GM18858 (cell line): ENCODE measurements at regions not wholly inside any gene's neighbourhood (a gene's known extent, or its start where the extent isn't known, plus 50 kb on each side); places are given as distances from the start of the nearest gene placed in this dataset.
"Not testable (repeated sequence)": the region's sequence is repeated elsewhere in the genome, so short reads cannot be mapped to it uniquely, and the experiment has no call there.

Experiments
- ATAC-seq: cut with Tn5 transposase; IDR thresholded peaks from one replicate; pipeline ENCODE4 v1.9.1; 2021; ENCODE audit not compliant: unreplicated experiment

DNA sequence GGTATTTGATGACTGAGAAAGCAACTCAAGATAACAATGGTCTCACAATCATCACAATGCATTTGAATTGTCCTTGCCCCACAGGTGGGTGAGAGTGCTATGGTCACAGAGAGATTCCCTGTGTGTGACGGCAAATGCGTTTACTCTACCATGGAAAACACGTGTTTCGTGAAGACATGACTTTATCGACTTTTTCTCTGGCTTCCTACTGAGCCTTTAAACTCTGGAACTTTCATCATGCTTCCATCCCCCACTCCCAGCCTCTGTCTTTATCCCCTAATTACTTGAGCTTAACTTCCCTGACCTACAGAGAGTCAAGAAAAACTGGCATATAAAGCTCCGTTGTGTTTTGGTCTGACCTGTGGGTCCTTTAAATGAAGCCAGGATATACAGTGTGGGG, 414.1 kb upstream of the CLINT1 start:
- no peak for ATAC-seq

DNA sequence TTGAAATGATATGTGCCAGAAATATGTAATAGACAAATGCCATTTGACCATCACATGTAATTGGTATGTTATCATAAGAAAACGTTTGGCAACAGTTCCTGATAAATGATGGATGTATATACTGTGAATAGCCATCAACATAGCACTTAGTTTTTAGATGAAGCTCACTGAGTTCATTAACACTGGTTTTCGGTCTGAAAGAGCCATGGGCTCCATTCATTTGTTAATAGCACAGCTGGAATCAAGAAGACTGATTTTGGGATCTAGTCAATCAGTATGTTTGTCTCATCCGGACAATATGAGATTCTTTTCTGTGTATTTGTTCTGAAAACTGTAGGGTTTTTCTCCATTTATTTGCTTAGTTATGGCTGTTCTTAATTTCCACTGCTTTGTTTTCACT, 413.5 kb upstream of the CLINT1 start:
- ATAC-seq: no peak

DNA sequence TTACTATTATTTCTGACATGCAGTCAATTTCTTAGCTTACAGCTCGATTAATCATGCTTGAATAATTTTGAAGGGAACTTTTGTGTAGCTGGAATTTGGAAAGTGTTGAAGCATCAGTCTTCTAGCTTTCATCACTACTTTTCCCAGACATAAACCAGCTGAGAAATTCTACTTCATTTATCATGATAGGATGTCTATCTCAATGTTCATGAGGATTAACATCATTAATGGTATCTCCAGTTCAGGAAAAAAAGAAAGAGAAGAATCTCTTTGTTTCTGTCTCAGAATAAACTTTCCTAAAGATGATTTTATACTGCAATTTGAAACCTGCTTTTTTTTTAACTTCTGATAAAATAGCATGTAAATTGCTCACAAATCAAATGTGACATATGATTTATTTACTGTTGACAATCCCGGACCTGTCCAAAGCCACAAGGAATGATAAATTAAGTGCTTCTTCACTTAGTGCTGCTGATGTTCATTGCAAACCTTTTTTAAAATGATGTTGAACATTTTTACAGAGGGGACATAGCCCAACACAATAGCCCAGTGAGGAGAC, 412.1 kb upstream of the CLINT1 start:
- ATAC-seq: no peak

DNA sequence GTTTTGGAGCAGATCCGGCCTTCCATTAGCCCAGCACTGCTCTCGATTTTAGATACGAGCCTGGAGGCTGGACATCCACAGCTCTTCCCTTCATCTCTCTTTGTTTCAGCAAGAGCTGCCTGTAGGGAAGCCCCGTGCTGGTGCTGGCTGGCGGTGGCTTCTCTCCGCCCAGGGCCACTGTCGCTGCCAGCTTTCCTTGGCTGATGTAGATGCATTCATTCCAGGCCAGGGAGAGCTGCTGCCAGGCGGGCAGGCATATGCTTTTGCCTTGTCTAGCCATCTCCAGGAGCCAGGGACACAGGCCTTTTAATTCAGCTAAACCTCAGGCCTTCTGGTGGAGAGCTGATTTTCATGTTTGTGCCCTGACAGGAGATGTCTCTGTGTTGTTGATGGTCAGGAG, 409.3 kb upstream of the CLINT1 start:
- ATAC-seq: no peak

DNA sequence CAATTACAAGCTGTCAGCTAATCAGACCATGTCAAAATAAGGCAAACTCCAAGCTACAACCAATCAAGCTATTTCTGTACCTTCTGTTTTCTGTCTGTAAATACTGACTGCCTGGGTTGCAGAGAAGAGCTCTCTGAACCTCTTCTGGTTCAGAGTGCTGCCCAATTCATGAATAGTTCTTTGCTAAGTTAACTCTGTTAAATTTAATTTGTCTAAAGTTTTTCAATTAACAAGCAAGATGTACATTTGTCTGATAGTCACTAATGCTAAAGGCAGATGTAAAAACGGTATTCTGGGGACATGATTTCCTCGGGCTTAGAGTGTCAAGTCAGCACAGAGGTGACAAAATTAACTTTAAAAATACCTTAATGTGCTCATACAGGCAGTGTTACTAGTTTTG, 408.3 kb upstream of the CLINT1 start:
- no peak for ATAC-seq

DNA sequence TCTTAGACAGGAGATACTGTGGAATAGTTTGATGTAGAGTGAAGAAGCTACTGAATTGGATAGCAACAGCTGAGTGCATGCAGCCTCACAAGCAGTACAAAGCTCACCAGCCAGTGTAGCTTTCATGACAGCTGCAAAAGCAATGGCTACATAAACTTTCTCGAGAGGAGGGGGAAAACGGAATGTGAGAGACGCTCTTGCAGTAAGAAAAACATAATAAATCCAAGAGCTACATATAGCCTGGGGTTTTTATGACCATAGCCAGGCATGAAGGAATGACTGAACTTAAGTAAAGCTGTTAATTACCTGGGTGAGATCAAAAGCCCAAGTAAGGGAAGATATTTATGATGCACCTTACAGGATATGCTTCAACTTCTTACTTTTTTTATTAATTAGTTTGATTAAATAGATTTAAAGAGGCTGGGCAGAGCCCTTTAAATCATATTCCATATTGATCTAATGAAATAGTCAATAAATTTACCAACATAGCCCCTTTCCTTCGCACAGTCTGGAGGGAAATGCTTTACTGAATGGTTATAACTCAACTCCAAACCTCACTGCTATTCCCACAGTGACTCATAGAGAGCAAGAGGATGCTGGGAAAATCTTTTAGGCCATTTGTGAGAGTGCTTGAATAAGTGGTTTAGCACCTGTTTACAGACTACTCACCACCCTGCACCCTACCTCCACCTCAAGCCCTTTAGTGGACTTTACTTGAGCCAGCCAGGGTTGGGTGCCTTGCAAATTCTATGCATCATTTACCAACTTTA, 407.2 kb upstream of the CLINT1 start:
- no peak for ATAC-seq

DNA sequence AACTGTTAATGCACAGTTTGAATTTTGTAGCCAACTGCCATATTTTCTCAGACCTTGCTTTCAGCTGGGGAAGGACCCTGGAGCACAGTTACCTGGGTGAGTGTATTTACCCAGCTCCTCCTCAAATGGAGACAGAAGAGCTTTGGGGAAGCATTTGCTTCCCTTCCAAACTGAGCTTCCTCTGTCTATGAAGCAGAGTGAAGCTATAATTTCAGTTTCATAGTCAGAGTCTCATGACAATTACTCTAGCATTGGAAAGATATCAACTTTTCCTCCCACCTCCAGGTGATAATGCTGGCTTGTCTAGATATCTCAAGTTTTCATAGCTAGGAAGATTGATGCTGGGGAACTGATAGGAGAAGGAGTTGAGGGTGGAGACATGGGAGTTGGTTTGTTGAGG, 406.4 kb upstream of the CLINT1 start:
- ATAC-seq: no peak

DNA sequence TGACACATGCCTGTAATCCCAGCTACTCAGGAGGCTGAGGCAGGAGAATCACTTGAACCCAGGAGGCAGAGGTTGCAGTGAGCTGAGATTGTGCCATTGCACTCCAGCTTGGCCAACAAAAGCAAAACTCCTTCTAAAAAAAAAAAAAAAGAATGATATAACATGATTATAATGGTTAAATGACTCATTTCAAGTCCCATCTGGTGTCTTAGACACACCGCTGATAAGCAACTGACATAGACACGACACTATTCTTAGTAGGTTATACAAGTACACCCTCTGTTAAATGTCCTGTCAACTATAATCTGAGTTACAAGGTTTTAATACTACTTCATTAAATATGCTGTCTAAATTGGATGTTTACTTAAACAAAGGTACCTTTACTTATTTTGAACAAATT, 405.3 kb upstream of the CLINT1 start:
- ATAC-seq: no peak

DNA sequence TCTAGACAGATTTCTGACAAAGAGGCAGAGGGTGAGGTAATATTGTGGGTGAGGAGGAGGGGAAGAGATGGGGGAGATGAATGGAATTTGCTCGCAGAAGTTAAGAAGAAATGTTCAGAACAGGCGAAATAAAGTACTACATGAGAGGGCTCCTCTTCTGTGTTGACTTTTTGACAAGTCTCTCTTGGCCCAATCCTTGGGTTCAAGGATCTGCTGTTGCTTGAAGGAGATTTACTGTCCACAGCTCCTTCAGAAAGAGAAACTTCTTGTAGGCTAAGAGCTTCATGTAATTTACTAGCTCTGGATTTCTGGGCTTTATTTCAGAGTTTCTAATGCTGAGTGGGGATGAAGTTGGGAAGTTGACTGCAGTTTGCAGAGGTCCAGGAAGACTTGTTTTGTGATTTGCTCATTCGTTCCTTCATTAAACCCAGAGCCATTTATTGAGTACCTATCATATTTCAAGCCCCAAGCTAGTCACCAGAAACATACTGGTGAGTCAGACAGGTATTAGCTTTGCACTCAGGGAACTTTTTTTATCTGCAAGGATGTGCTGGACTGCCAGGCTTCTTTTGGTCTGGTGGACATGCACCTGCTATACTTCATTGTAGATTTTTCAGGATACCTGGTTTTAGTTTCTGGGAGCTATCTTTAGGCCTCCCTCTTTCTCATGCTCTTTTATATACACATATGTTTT, 402.9 kb upstream of the CLINT1 start:
- no peak for ATAC-seq

DNA sequence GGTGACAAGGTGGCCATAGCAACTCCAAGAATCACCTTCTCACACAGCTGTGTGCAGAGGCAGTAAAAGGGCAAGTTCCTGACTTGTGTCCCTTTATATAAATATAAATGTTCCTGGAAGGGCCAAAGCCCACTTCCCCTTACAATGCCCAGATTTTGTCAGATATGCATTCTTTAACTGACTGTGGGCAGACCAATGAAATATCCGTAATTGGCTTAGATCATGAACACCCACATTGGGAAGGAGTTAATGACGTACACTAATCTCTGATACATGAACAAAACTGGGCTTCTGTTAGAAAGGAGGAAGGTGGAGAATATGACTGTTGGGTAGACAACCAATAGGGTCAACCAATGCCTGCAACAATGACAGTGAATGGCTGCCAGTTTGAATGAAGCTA, 397.2 kb upstream of the CLINT1 start:
- no peak for ATAC-seq

DNA sequence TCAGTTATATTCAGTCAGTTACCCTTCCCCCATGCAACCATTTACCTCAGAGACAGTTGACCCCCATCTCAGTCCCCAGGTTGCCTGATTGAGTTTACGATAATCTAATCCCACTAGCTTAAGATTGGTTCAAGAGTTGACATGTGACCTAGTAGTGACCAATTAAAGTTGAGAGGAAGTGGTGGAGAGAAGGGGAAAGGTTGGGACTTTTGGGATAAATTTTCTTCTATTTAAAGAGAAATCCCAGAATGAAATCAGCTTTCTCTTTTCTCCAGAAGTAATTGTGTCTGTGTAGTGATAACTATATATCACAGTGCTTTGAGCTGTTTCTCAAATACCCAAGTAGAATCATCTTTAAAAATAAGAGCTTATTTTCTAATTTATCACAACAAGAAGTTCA, 396.7 kb upstream of the CLINT1 start:
- ATAC-seq: no peak

DNA sequence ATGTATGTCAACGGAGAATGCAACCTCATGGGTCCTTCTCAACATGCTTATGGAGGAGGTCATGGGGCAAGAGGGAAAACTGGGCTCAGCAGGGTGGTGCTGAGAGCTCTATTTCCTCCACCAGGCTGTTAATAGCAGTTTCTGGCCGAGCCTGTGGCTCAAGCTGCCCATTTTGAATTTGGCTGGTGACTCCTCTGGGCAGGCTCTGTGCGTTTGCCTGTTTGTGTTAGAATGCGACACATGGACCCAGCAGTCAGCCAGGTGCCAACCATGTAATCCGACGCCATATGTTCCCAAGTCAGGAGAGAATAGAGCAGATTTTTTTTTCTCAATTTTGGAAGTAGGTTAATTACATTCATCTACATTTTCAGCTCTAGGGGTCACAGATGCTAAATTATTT, 387.7 kb upstream of the CLINT1 start:
- no peak for ATAC-seq

DNA sequence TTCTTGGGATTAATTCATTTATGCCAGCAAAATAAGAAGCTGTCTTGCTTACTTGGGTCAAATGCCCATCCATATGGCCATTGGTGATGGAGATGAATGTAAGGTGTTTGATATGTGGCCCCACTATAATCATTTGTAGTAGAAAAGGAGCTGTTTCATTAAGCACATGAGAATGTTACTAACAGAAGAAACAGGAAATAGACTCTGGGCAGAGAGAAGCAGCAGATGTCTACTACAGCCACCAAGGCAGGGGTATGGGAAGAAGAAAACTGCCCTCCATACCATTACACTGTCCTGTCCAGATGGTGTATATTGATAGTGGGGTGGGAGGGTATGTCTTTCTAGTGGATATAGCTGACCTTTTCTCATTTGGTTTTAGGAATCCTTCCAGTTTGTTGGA, 386.6 kb upstream of the CLINT1 start:
- no peak for ATAC-seq

DNA sequence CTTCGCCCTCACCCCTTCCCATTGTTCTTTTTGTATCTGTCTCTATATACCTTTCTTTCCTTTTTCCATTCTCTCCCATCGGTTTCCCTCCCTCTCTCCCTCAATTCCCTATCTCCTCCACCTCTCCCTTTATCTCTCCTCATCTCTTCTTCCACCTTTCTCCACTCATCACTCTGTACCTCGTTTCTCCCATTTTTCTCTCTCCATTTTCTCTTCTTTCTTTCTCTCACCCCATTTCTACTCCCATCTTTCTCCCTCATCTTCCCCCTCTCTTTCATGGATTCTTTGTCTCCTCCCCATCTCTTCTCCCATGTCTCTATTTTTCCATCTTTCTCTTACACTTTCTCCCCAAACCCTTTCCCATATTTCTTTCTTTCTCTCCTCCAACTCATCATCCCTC, 385.9 kb upstream of the CLINT1 start:
- no peak for ATAC-seq

DNA sequence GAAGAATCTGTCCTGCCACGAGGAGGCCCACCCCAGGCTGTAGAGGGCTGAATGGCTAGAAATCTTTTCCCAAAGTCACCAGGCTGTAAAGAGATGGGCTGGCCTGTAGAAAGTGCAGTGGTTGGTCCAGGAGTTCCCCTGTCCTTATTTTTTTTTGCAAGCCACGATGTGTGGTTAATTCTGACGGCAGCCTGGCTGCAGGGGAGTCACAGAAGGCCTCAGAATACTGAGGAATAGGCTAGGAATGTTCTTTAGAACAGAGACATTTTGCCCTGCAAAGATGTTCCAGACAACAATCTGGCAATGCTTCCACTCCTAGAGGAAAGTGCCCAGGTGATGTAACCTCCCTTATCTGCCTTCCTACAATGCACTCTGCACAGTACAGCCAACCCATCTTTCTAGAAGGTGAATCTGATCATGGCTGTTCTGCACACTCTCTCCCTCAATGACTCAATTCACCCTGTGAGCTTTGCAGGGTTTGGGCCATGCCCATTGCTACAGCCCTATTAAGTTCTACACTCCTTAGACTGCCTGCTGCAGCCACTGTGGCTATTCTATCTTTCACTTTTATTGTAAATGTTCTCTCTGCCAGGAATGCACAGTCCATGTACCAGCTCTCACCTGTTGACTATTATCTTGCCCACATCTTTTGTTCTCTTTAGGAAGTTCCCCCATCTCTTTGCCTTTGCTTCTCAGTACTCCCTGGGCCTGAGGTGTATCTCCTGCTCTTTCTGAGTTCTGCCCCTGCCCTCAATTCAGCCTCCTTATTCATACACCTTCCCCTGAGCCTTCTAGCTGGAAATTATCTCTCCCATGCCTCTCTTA, 377.8 kb upstream of the CLINT1 start:
- ATAC-seq: no peak

DNA sequence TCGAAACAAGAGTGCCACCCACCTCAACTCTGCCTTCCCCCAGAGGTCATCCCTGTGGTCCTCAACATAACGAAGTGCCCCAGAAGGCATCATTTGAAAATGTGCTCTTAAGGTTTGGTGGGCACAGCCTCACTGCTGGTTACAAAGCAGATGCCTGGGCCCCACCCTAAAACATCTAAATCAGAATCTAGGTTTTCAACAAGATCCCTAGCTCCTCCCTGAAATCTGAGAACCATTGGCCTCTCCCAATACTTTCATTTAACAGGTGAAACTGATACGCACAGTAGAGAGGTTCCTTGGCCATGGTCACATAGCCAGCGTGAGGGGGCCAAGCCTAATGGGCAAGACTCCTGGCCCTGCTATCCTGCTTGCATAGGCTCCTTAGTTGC, 376.2 kb upstream of the CLINT1 start:
- ATAC-seq: no peak

DNA sequence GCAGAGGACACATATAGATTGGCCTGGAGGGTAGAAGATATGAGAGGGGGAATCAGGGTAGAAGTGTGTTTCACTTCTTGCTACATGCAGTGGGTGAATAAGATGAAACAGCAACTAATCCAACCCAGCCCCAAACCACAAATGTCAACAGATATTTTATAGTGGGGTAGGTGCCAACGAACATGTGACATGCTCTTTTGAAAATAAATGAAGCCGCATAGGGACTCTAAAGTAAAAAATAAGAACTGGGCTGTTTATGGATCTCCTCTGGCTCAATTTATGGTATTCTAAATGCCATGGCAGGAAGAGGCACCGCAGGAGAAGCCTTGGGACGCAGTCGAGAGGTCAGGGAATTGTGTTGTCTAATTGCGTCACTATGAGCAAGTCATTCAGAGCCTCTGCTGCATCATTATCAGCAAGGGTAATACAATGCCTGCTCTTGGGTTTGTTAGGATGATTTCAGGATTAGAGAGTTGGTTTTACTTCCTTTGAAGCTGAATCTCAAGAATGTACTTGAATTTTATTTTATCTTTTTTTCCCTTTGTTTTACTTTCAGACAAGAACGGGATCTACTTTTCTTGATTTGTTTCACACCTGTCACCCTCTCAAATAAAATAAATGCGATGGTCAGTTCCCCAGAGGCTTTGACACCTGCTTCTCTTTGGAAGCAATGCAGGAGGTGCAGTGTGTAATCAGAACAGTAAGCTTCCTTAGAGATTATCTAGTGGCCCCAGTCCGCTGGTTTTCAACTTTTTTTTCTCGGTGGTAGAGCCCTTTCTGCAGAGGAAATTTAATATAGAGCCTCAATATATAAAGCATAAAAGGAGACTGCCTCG, 375.6 kb upstream of the CLINT1 start:
- ATAC-seq: no peak

DNA sequence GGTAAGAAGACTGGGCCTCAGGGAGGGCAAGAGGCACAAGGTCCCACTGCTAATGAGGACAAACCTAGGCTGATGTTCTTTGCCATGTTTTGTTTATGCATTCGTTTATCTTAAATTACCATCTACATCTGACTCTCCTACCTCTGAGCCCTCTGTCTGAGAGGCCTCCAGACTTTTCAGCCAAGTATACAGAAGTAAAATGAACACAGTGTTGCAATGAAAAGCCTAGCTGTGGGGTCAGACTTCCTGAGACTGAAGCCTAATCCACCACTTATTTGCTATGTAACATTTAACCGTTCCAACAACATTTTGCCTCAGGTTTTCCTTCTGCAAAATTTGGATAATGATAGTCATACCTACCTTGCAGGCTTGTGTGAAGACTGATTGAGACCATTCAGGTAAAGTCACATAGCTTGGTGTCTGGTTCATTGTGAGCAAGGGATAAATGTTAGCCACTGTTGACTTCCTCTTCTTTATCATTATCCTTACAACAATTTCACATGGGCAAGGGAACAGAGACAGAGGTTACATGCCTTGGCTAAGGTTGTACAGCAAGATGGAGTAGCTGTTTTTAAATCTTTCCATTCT, 374.9 kb upstream of the CLINT1 start:
- ATAC-seq: no peak

DNA sequence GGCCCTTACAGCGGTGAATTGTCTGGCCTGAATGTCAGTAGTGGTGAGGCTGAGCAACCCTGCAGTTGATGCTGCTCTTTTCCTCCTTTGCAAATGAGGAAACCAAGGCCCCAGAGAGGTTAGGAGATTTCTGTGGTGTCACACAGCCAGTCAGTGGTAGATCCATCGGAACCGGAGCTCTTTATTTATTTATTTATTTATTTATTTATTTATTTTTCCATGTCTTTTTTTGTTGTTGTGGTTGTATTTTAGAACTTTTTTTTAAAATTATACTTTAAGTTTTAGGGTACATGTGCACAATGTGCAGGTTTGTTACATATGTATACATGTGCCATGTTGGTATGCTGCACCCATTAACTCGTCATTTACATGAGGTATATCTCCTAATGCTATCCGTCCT, 368.4 kb upstream of the CLINT1 start:
- not testable (repeated sequence) for ATAC-seq

DNA sequence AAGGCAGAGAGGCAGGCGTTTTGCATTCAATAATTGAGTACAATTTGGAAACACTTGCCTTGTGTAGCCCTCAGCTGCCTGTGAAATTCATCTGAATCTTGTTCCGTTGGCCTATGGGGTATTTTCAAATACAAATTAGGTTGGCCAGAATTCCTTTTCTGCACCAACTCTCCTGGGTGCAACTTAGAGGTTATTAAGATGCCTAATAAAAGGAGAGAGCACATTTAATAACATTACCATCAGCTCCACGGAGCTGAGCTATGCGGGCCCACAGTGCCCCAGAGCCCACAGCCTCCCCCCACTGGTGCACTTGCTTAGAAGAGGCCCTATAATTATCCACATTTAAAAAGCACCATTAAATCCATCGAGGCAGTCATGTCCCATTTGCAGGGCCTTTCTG, 367.6 kb upstream of the CLINT1 start:
- ATAC-seq: no peak
